Liver (tissue), 8 donors: ENCODE measurements at regions not wholly inside any gene's neighbourhood (a gene's known extent, or its start where the extent isn't known, plus 50 kb on each side); places are given as distances from the start of the nearest gene placed in this dataset.

Experiments used
- DNase-seq: peaks from one replicate; pipeline ENCODE4 v3.0.0-alpha.2; 2017; ENCODE audit warnings: low spot score
- H3K27ac ChIP-seq, 2 donors: one replicate each; pipeline ENCODE4 v1.7.0; 2013; ENCODE audit warnings: inconsistent platforms in 2 of 2, low read length in 2 of 2, control low read depth in 1 of 2, low read depth in 1 of 2, mild to moderate bottlenecking in 1 of 2
- H3K27me3 ChIP-seq, 4 donors: one replicate each; pipeline versions ENCODE4 v1.6.1 to v1.7.0; 2013; ENCODE audit warnings: low read length in 3 of 4, inconsistent platforms in 1 of 4, mild to moderate bottlenecking in 1 of 4, moderate library complexity in 1 of 4; ENCODE audit not compliant: control insufficient read depth in 4 of 4, insufficient read depth in 4 of 4
- H3K36me3 ChIP-seq, 4 donors: one replicate each; pipeline versions ENCODE4 v1.6.1 to v1.7.0; 2013; ENCODE audit warnings: low read length in 3 of 4, mild to moderate bottlenecking in 3 of 4, low read depth in 1 of 4, moderate library complexity in 1 of 4; ENCODE audit not compliant: control insufficient read depth in 4 of 4, insufficient read depth in 3 of 4
- H3K4me1 ChIP-seq, 4 donors: one replicate each; pipeline versions ENCODE4 v1.6.1 to v1.7.0; 2013; ENCODE audit warnings: low read length in 3 of 4, mild to moderate bottlenecking in 3 of 4, moderate library complexity in 1 of 4; ENCODE audit not compliant: control insufficient read depth in 4 of 4, insufficient read depth in 4 of 4
- H3K4me3 ChIP-seq, 3 donors: one replicate each; pipeline versions ENCODE4 v1.6.1 to v1.7.0; 2013; ENCODE audit warnings: low read length in 3 of 3, control low read depth in 1 of 3, low read depth in 1 of 3, mild to moderate bottlenecking in 1 of 3
- H3K9ac ChIP-seq, 2 donors: one replicate each; pipeline ENCODE4 v1.7.0; 2013; ENCODE audit warnings: low read length in 2 of 2, mild to moderate bottlenecking in 2 of 2, moderate library complexity in 2 of 2, control low read depth in 1 of 2, low read depth in 1 of 2
- H3K9me3 ChIP-seq, 4 donors: one replicate each; pipeline versions ENCODE4 v1.6.1 to v1.7.0; 2013; ENCODE audit warnings: low read length in 3 of 4; ENCODE audit not compliant: control insufficient read depth in 4 of 4
- EGR1 ChIP-seq, 2 donors: IDR thresholded peaks; 2 replicates each; pipeline ENCODE4 v1.6.1; 2016 to 2018; ENCODE audit warnings: antibody characterized with exemption in 2 of 2, low read depth in 2 of 2
- FOXA1 ChIP-seq: IDR thresholded peaks from 2 replicates; pipeline ENCODE4 v1.6.1; 2016; ENCODE audit warnings: antibody characterized with exemption
- FOXA2 ChIP-seq: IDR thresholded peaks from 2 replicates; pipeline ENCODE4 v1.6.1; 2016; ENCODE audit warnings: antibody characterized with exemption
- GABPA ChIP-seq, 2 donors: IDR thresholded peaks in 1 of 2; conservative IDR thresholded peaks in 1 of 2; 2 replicates each; pipeline ENCODE4 v1.6.1; 2016; ENCODE audit warnings: antibody characterized with exemption in 2 of 2, mild to moderate bottlenecking in 1 of 2, moderate library complexity in 1 of 2
- JUND ChIP-seq, 2 donors: IDR thresholded peaks; 2 replicates each; pipeline ENCODE4 v1.6.1; 2016; ENCODE audit warnings: antibody characterized with exemption in 2 of 2
- MAX ChIP-seq: IDR thresholded peaks from 2 replicates; pipeline ENCODE4 v1.6.1; 2016; ENCODE audit warnings: antibody characterized with exemption
- NR2F2 ChIP-seq: IDR thresholded peaks from 2 replicates; pipeline ENCODE4 v1.6.1; 2016; ENCODE audit warnings: antibody characterized with exemption
- RAD21 ChIP-seq, 2 donors: IDR thresholded peaks; 2 replicates each; pipeline ENCODE4 v1.6.1; 2016; ENCODE audit warnings: antibody characterized with exemption in 2 of 2, mild to moderate bottlenecking in 2 of 2
- RXRA ChIP-seq, 2 donors: IDR thresholded peaks; 2 replicates each; pipeline ENCODE4 v1.6.1; 2017 to 2018; ENCODE audit warnings: antibody characterized with exemption in 2 of 2, mild to moderate bottlenecking in 1 of 2
- TAF1 ChIP-seq: conservative IDR thresholded peaks from 2 replicates; pipeline ENCODE4 v1.6.1; 2016; ENCODE audit warnings: antibody characterized with exemption, mild to moderate bottlenecking
- WGBS: extraction: QIAGEN DNeasy Blood & Tissue Kit; methylation state at CpG from one replicate; pipeline ENCODE4 v1.1.7; 2013; 5-methylcytosine and 5-hydroxymethylcytosine counted together
- TF ChIP-seq, protein P1 (sequence below): IDR thresholded peaks from 2 replicates; pipeline ENCODE4 v1.6.1; 2016; ENCODE audit warnings: antibody characterized with exemption, mild to moderate bottlenecking
- TF ChIP-seq, protein P2 (sequence below): IDR thresholded peaks from 2 replicates; pipeline ENCODE4 v1.6.1; 2016; ENCODE audit warnings: antibody characterized with exemption
- TF ChIP-seq, protein P3 (sequence below): fragments of 150-350 bp; IDR thresholded peaks from 2 replicates; pipeline ENCODE4 v1.5.1; 2017; ENCODE audit warnings: improper control_type of control experiment, low read depth, low read length; ENCODE audit not compliant: missing input control
- TF ChIP-seq, protein P4 (sequence below): IDR thresholded peaks from 2 replicates; pipeline ENCODE4 v1.6.1; 2016; ENCODE audit warnings: antibody characterized with exemption
- donor health status: healthy.
- donor health status: healthy.
- donor health status: healthy.
- donor health status: healthy.
- donor health status: healthy.

DNA sequence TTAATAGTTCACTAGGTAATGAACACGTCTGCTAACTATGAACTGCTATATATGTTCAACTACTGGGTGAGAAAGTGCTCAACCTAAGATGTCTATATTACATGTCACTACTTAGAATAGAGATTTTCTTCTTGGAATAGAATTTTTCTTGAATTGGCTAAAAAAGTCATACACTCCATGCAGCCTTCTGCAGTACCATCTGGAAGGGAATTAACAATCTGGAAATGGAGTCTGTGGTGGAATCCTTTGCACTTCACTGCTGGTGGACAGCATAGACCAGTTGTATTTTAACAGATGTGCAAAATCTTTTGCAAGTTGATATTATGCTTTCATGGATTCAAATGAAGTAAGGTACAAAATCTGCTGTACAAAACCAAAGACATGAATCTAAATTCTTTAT lies 799.6 kb downstream of the KCNJ3 start (continued):
- TF ChIP-seq, protein P1, sequence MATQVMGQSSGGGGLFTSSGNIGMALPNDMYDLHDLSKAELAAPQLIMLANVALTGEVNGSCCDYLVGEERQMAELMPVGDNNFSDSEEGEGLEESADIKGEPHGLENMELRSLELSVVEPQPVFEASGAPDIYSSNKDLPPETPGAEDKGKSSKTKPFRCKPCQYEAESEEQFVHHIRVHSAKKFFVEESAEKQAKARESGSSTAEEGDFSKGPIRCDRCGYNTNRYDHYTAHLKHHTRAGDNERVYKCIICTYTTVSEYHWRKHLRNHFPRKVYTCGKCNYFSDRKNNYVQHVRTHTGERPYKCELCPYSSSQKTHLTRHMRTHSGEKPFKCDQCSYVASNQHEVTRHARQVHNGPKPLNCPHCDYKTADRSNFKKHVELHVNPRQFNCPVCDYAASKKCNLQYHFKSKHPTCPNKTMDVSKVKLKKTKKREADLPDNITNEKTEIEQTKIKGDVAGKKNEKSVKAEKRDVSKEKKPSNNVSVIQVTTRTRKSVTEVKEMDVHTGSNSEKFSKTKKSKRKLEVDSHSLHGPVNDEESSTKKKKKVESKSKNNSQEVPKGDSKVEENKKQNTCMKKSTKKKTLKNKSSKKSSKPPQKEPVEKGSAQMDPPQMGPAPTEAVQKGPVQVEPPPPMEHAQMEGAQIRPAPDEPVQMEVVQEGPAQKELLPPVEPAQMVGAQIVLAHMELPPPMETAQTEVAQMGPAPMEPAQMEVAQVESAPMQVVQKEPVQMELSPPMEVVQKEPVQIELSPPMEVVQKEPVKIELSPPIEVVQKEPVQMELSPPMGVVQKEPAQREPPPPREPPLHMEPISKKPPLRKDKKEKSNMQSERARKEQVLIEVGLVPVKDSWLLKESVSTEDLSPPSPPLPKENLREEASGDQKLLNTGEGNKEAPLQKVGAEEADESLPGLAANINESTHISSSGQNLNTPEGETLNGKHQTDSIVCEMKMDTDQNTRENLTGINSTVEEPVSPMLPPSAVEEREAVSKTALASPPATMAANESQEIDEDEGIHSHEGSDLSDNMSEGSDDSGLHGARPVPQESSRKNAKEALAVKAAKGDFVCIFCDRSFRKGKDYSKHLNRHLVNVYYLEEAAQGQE: no peak

GRCh38 chr2:155494744-155495143 lies 796.2 kb downstream of the KCNJ3 start:
- H3K9me3 ChIP-seq: no peaks in the 10 kb centered on the region
- H3K27me3 ChIP-seq: no peaks in the 10 kb centered on the region
- TF ChIP-seq RXRA (IDR thresholded peaks at IDR 0.05) (no peak), RAD21 (IDR thresholded peaks at IDR 0.05) (no peak), FOXA2 (no peak)
- TF ChIP-seq, protein P2, sequence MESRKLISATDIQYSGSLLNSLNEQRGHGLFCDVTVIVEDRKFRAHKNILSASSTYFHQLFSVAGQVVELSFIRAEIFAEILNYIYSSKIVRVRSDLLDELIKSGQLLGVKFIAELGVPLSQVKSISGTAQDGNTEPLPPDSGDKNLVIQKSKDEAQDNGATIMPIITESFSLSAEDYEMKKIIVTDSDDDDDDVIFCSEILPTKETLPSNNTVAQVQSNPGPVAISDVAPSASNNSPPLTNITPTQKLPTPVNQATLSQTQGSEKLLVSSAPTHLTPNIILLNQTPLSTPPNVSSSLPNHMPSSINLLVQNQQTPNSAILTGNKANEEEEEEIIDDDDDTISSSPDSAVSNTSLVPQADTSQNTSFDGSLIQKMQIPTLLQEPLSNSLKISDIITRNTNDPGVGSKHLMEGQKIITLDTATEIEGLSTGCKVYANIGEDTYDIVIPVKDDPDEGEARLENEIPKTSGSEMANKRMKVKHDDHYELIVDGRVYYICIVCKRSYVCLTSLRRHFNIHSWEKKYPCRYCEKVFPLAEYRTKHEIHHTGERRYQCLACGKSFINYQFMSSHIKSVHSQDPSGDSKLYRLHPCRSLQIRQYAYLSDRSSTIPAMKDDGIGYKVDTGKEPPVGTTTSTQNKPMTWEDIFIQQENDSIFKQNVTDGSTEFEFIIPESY: no peak
- H3K4me1 ChIP-seq: no peaks in the 10 kb centered on the region
- no peak for DNase-seq
- WGBS: 52% methylated on average over 3 of the region's 3 CpGs
- H3K9ac ChIP-seq: no peak overlapping the region
- H3K36me3 ChIP-seq: no peaks in the 10 kb centered on the region
- H3K27ac ChIP-seq: no peak overlapping the region
- H3K4me3 ChIP-seq: no peak overlapping the region

DNA sequence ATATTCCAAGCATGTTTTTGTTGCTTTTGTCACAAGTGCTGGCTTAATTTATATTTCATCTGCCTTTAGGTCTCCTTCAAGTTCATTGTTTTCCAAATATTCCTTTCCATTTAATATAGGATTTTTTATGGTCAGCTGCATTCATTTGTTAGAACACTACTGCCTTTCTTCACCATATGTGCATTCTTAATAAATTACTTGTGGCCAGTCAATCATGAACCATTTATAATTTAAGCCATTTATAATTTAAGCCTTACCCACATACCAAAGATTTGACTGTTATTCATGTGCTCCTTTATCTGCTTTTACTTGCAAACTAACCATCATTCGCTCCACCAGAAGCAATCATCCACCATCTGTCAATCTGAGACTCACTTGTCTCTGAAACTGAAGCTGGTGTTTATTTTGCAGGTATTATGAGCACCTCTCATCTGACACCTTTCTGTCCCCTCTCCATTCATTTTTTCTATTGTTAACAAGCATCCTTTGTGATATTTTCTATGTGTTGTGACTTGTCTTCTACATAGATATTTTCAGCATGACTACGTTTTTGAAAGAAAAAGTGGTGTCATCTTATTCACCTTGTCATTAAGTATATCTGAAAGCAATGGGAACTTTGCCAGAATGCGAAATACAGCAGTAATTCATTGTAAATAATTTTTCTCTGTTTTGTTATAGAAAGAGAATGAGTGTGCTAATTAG lies 786.8 kb downstream of the KCNJ3 start:
- no peak overlapping the region for H3K9ac ChIP-seq
- no peaks in the 10 kb centered on the region for H3K27me3 ChIP-seq
- H3K9me3 ChIP-seq: no peaks in the 10 kb centered on the region
- H3K36me3 ChIP-seq: no peaks in the 10 kb centered on the region
- H3K27ac ChIP-seq: no peak overlapping the region
- WGBS: 62% methylated on average over 3 of the region's 3 CpGs
- no peak for DNase-seq
- no peaks in the 10 kb centered on the region for H3K4me1 ChIP-seq
- H3K4me3 ChIP-seq: no peak overlapping the region
- TF ChIP-seq, protein P3, sequence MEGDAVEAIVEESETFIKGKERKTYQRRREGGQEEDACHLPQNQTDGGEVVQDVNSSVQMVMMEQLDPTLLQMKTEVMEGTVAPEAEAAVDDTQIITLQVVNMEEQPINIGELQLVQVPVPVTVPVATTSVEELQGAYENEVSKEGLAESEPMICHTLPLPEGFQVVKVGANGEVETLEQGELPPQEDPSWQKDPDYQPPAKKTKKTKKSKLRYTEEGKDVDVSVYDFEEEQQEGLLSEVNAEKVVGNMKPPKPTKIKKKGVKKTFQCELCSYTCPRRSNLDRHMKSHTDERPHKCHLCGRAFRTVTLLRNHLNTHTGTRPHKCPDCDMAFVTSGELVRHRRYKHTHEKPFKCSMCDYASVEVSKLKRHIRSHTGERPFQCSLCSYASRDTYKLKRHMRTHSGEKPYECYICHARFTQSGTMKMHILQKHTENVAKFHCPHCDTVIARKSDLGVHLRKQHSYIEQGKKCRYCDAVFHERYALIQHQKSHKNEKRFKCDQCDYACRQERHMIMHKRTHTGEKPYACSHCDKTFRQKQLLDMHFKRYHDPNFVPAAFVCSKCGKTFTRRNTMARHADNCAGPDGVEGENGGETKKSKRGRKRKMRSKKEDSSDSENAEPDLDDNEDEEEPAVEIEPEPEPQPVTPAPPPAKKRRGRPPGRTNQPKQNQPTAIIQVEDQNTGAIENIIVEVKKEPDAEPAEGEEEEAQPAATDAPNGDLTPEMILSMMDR: no peak
- no peak for TF ChIP-seq GABPA (IDR thresholded peaks at IDR 0.05 in 1 of 2, conservative IDR thresholded peaks at IDR 0.05 in 1 of 2)
- no peak for TF ChIP-seq RXRA (IDR thresholded peaks at IDR 0.05)
- TF ChIP-seq TAF1: no peak
- no peak for TF ChIP-seq MAX
- TF ChIP-seq, protein P1: no peak
- no peak for TF ChIP-seq NR2F2
- TF ChIP-seq EGR1 (IDR thresholded peaks at IDR 0.05; ENCODE audit: low read depth in 2 of 2): no peak
- TF ChIP-seq JUND (IDR thresholded peaks at IDR 0.05): no peak
- TF ChIP-seq, protein P4, sequence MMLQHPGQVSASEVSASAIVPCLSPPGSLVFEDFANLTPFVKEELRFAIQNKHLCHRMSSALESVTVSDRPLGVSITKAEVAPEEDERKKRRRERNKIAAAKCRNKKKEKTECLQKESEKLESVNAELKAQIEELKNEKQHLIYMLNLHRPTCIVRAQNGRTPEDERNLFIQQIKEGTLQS: no peak
- TF ChIP-seq FOXA1: no peak
